ENCODE measurements at regions not wholly inside any gene's neighbourhood (a gene's known extent, or its start where the extent isn't known, plus 50 kb on each side); places are given as distances from the start of the nearest gene placed in this dataset.

- Histone ChIP-seq H2BK12ac (ENCODE audit: insufficient read length, low read depth, low read length) (no peak overlapping the region), H4K91ac (ENCODE audit: insufficient read length, low read depth, low read length) (no peak overlapping the region), H3K9me3 (ENCODE audit: control insufficient read depth, low read depth, low read length) (no peaks in the 10 kb centered on the region), H2AFZ (ENCODE audit: low read length) (no peak overlapping the region), H2BK120ac (ENCODE audit: low read depth, low read length, poor library complexity, severe bottlenecking) (no peak overlapping the region), H2BK15ac (ENCODE audit: low read depth, low read length) (no peak overlapping the region), H3K23me2 (ENCODE audit: insufficient read length, low read depth, low read length, poor library complexity, severe bottlenecking) (no peaks in the 10 kb centered on the region), H3K56ac (ENCODE audit: insufficient read length, low read depth, low read length) (no peak overlapping the region), H4K5ac (ENCODE audit: insufficient read length, low read depth, low read length) (no peak overlapping the region), H3K79me2 (ENCODE audit: insufficient read depth, low read length) (no peaks in the 10 kb centered on the region), H3K14ac (ENCODE audit: insufficient read depth, low read length) (no peak overlapping the region), H3K9ac (ENCODE audit: extremely low read depth, insufficient read length, low read length) (no peak overlapping the region), H3K27ac (ENCODE audit: insufficient read length, low read depth, low read length) (no peak overlapping the region), H3K27me3 (ENCODE audit: insufficient read depth, low read length) (no peaks in the 10 kb centered on the region), H2BK20ac (ENCODE audit: low read depth, low read length, poor library complexity, severe bottlenecking) (no peak overlapping the region), H2BK5ac (ENCODE audit: insufficient read length, low read length) (no peak overlapping the region), H3K4ac (ENCODE audit: low read depth, low read length) (no peak overlapping the region), H4K8ac (replicated peaks; ENCODE audit: insufficient read length, low read depth, low read length) (no peak overlapping the region), H2AK5ac (ENCODE audit: insufficient read length, low read length) (no peak overlapping the region), H3K18ac (ENCODE audit: insufficient read length, low read depth, low read length) (no peak overlapping the region), H3K79me1 (ENCODE audit: insufficient read depth, low read depth, low read length, poor library complexity, severe bottlenecking) (no peaks in the 10 kb centered on the region), H3T11ph (ENCODE audit: low read length) (no peak overlapping the region), H3K4me1 (ENCODE audit: insufficient read depth, low read length) (no peaks in the 10 kb centered on the region), H3K4me2 (ENCODE audit: insufficient read depth, insufficient read length, low read length) (no peak overlapping the region), H4K20me1 (ENCODE audit: control insufficient read depth, insufficient read depth, insufficient read length) (no peaks in the 10 kb centered on the region), H3K23ac (ENCODE audit: insufficient read length, low read depth, low read length) (no peak overlapping the region)
- no peak overlapping the region for H3K27ac Mint-ChIP-seq
- no peaks in the 10 kb centered on the region; the same call in none of the 2 replicates for H3K27me3 Mint-ChIP-seq (ENCODE audit: low read depth)
- H3K36me3 Mint-ChIP-seq (ENCODE audit: insufficient read depth in 1 of 3, low read depth in 3 of 3): no peaks in the 10 kb centered on the region
- TF ChIP-seq CTCF (conservative IDR thresholded peaks at IDR 0.05): no peak
- WGBS (ENCODE audit: extremely low coverage, insufficient read length, low lambda C conversion rate): no CpG with 5 or more reads among the region's 3 CpGs
- no peaks in the 10 kb centered on the region for H3K9me3 Mint-ChIP-seq
- no peaks in the 10 kb centered on the region for H3K4me1 Mint-ChIP-seq
- DNase-seq: no peak
- H3K4me3 Mint-ChIP-seq: no peak overlapping the region
Observed at GRCh38 chr6:126939784-126940183, 178.7 kb upstream of the RSPO3 start.

Measured in H9 (cell line).